ENCODE measurements at regions not wholly inside any gene's neighbourhood (a gene's known extent, or its start where the extent isn't known, plus 50 kb on each side); places are given as distances from the start of the nearest gene placed in this dataset.

- TF ChIP-seq MTA2 (IDR thresholded peaks at IDR 0.05; ENCODE audit: low read depth) = no peak
- TF ChIP-seq GABPA (IDR thresholded peaks at IDR 0.05; ENCODE audit: low read depth) = no peak
- no peak for TF ChIP-seq CEBPB (IDR thresholded peaks at IDR 0.05; ENCODE audit: borderline replicate concordance in 1 of 2, low read depth in 2 of 2, low read length in 2 of 2)
- no peak for TF ChIP-seq ATF7 (IDR thresholded peaks at IDR 0.05; ENCODE audit: low read depth)
- TF ChIP-seq ZNF687 (IDR thresholded peaks at IDR 0.05) = no peak
- TF ChIP-seq WRNIP1 (IDR thresholded peaks at IDR 0.05; ENCODE audit: borderline replicate concordance, low read depth, low read length) = no peak
- no peak for TF ChIP-seq SUZ12 (IDR thresholded peaks at IDR 0.05; ENCODE audit: unreplicated experiment)
- TF ChIP-seq DPF2 (IDR thresholded peaks at IDR 0.05) = no peak
Measured at GRCh38 chr16:74210245-74210644, 86.4 kb upstream of the PSMD7 start (continued).

GRCh38 chr16:74202009-74202408, 94.6 kb upstream of the PSMD7 start:
- 26% methylated on average over 5 of the region's 5 CpGs for WGBS (ENCODE audit: insufficient coverage, insufficient replicate concordance, low lambda C conversion rate, missing lambda C conversion rate)
- peaks cover 0 to 2% of the 10 kb centered on the region in 2 experiments; a peak in 1 of 4 replicates for H3K27me3 ChIP-seq (replicated peaks in 1 of 2; ENCODE audit: control insufficient read depth in 2 of 2, insufficient read depth in 2 of 2, low read length in 1 of 2)
- DNase-seq (ENCODE audit: low read depth, low spot score) (no peak), ATAC-seq (no peak), FAIRE-seq (no peak)
- H4K20me1 ChIP-seq (ENCODE audit: control insufficient read depth, insufficient read depth) = no peaks in the 10 kb centered on the region
- intact Hi-C loops (cut with micrococcal nuclease; ENCODE audit: unreplicated experiment) = no loop called here
- H3K27ac ChIP-seq (ENCODE audit: control insufficient read depth, insufficient read depth) = no peak overlapping the region
- no peak overlapping the region for H3K4me2 ChIP-seq (ENCODE audit: control insufficient read depth, insufficient read depth)
- H3K36me3 ChIP-seq (ENCODE audit: control insufficient read depth in 2 of 2, insufficient read depth in 2 of 2, low read length in 1 of 2) = no peaks in the 10 kb centered on the region
- SMC1A ChIA-PET (ENCODE audit: uncharacterized antibody, unreplicated experiment) = no interaction called here
- H2AFZ ChIP-seq (ENCODE audit: control insufficient read depth, low read depth, low read length) = no peak overlapping the region
- POLR2A ChIA-PET = no interaction called here
- H3K79me2 ChIP-seq (ENCODE audit: control insufficient read depth, insufficient read depth, low read length) = no peaks in the 10 kb centered on the region
- BruUV-seq (replicated peaks) = no TSS peak
- CTCF ChIA-PET = interaction anchor here (0.6 kb wide), 1 partner anchor 73 kb away, joined by 4 read pairs; no protein-coding TSS in a partner anchor
- no peak overlapping the region for H3K9ac ChIP-seq (ENCODE audit: control insufficient read depth, insufficient read depth, low read length)
- in situ Hi-C loops (cut with MboI) = no loop called here
- no peaks in the 10 kb centered on the region for H3K4me1 ChIP-seq (ENCODE audit: control insufficient read depth, insufficient read depth, low read length)
- no peak overlapping the region for H3K4me3 ChIP-seq
- RAD21 ChIA-PET (ENCODE audit: unreplicated experiment) = no interaction called here
- H3K9me3 ChIP-seq (replicated peaks; ENCODE audit: control insufficient read depth, insufficient read depth, low read length) = no peaks in the 10 kb centered on the region
- TF ChIP-seq YY1 (IDR thresholded peaks at IDR 0.05; ENCODE audit: low read depth, low read length) = no peak
- TF ChIP-seq ZBTB11 (CRISPR knock-in tag; IDR thresholded peaks at IDR 0.05) = no peak
- no peak for TF ChIP-seq SRF (IDR thresholded peaks at IDR 0.05; ENCODE audit: low read depth in 2 of 2, low read length in 2 of 2)
- TF ChIP-seq MYB (IDR thresholded peaks at IDR 0.05; ENCODE audit: borderline replicate concordance, low read depth, low read length) = no peak
- TF ChIP-seq FOS (IDR thresholded peaks at IDR 0.05; ENCODE audit: borderline replicate concordance, extremely low read depth, insufficient read length) = no peak
- TF ChIP-seq ZBTB4 (CRISPR knock-in tag; IDR thresholded peaks at IDR 0.05) = no peak
